GM12891 (cell line): ENCODE measurements at regions not wholly inside any gene's neighbourhood (a gene's known extent, or its start where the extent isn't known, plus 50 kb on each side); places are given as distances from the start of the nearest gene placed in this dataset.

Experiments
- POLR2A ChIP-seq: IDR thresholded peaks from 2 replicates; pipeline ENCODE4 v1.6.1; 2011; ENCODE audit warnings: low read depth, low read length, control low read depth
- POU2F2 ChIP-seq: IDR thresholded peaks from 2 replicates; pipeline ENCODE4 v1.6.1; 2011; ENCODE audit warnings: low read depth, mild to moderate bottlenecking, control low read depth, low read length, moderate library complexity

DNA sequence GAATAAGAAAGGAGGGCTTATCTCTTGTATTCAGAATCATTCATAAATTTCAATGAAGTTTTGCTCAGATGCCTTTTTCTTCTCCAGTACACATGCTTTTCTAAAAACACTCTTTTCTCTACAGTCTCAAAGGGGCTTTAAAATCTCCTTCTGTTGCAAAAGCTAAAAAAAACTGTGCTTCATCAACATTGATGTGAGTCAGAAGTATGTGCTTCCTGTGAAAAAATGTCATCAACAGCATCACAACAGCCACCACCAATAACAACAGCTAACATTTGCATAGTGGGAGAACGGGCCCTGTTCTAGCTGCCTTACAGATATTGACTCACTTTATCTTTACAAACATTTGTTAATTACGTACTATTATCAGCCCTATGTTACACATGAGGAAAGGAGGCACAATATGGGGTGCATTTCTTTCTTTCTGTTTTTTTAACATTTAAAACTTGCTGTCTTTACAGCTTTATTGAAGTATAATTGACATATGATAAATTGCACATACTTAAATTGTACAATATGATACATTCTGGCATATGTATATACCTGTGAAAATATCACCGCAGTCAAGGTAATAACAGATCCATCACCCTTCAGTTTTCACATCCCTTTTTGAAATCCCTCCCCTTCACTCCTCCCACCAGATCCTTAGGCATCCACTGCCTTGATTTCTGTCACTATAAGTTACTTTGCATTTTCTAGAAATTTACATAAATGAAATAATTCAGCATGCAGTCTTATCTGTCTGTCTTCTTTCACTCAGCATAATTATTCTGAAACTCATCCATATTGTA, 1605.4 kb upstream of the LRRTM3 start:
- TF ChIP-seq POLR2A (no peak), POU2F2 (no peak)
